ENCODE measurements at regions not wholly inside any gene's neighbourhood (a gene's known extent, or its start where the extent isn't known, plus 50 kb on each side); places are given as distances from the start of the nearest gene placed in this dataset.
"Not testable (repeated sequence)": the region's sequence is repeated elsewhere in the genome, so short reads cannot be mapped to it uniquely, and the experiment has no call there.

- TF ChIP-seq CTCF, POLR2A, POLR2AphosphoS5 (IDR thresholded peaks at IDR 0.05): not testable (repeated sequence)
These were observed 168.7 kb downstream of the KBTBD2 start for GRCh38 chr7:32722837-32723236.

Measured in gastroesophageal sphincter (tissue), 3 donors.